HCT116 (cell line): ENCODE measurements at regions not wholly inside any gene's neighbourhood (a gene's known extent, or its start where the extent isn't known, plus 50 kb on each side); places are given as distances from the start of the nearest gene placed in this dataset.

ENCODE experiments used
- ATAC-seq: fragments of 200-7000 bp; cut with Tn5 transposase; 2 replicates; pipeline ENCODE4 v1.9.1; 2020; ENCODE audit warnings: mild to moderate bottlenecking, moderate library complexity
- BruUV-seq: library from RNA; stranded (reverse); fragments of 400-500 nt; replicated peaks from 2 replicates; lab custom pipeline; 2021; lab: Mats Ljungman, UMichigan
- CTCF ChIA-PET: fragments of 300-600 bp; sonication (Branson Sonifier 250); formaldehyde crosslinking; loops from one replicate; lab custom pipeline; 2021; ENCODE audit warnings: antibody characterized with exemption; lab: Charles Lee
- POLR2A ChIA-PET: fragments of 300-600, 350-600 bp; sonication (Branson Sonifier 250); formaldehyde crosslinking; loops from one replicate; lab custom pipeline; 2021; ENCODE audit warnings: antibody characterized with exemption; lab: Charles Lee
- RAD21 ChIA-PET, 2 experiments: fragments of 300-600 bp; sonication (Branson Sonifier 250); formaldehyde crosslinking; loops; one replicate each; lab custom pipeline; 2023; ENCODE audit warnings: low total read pairs in 2 of 2; ENCODE audit not compliant: uncharacterized antibody in 2 of 2, unreplicated experiment in 2 of 2, low non-redundant PET in 1 of 2; lab: Charles Lee
- DNase-seq: peaks from one replicate; pipeline ENCODE4 v3.0.0-alpha.2; 2010; ENCODE audit warnings: low read depth, low spot score
- H2AFZ ChIP-seq: fragments of 200-600 bp; shearing (Covaris generic), sonication (generic); 2 replicates; pipeline ENCODE4 v1.6.1; 2017; ENCODE audit warnings: low read depth, mixed run types, mixed read lengths, antibody characterized with exemption, low read length; ENCODE audit not compliant: poor library complexity, severe bottlenecking
- H3K27ac ChIP-seq: 2 replicates; pipeline ENCODE4 v1.5.1; 2012; ENCODE audit warnings: low read depth, low read length
- H3K27me3 ChIP-seq: fragments of 200-600 bp; sonication (generic); 2 replicates; pipeline ENCODE4 v1.6.1; 2016; ENCODE audit warnings: mixed run types, low read length, mixed read lengths; ENCODE audit not compliant: insufficient read depth
- H3K36me3 ChIP-seq, 2 experiments: fragments of 200-500 bp in 1 of 2; fragments of 200-600 bp in 1 of 2; sonication (Bioruptor generic) in 1 of 2; sonication (generic) in 1 of 2; 2 replicates each; pipeline versions ENCODE4 v1.5.1 to v1.6.1; 2014 to 2016; ENCODE audit warnings: low read length in 2 of 2, inconsistent platforms in 1 of 2, mixed read lengths in 1 of 2, mixed run types in 1 of 2; ENCODE audit not compliant: insufficient read depth in 2 of 2, control insufficient read depth in 1 of 2
- H3K4me1 ChIP-seq, 2 experiments: fragments of 200-600 bp in 1 of 2; sonication (generic) in 1 of 2; 2 replicates each; pipeline versions ENCODE4 v1.5.1 to v1.6.1; 2012 to 2017; ENCODE audit warnings: low read length in 2 of 2, inconsistent platforms in 1 of 2, mild to moderate bottlenecking in 1 of 2, mixed read lengths in 1 of 2, mixed run types in 1 of 2, moderate library complexity in 1 of 2; ENCODE audit not compliant: insufficient read depth in 2 of 2, control insufficient read depth in 1 of 2
- H3K4me2 ChIP-seq: fragments of 200-600 bp; sonication (generic); 2 replicates; pipeline ENCODE4 v1.6.1; 2017; ENCODE audit warnings: mixed run types, low read length, mixed read lengths
- H3K4me3 ChIP-seq, 2 experiments: fragments of 200-600 bp in 1 of 2; sonication (generic) in 1 of 2; replicated peaks in 1 of 2; 2 replicates each; pipeline ENCODE4 v1.5.1; 2011 to 2016; ENCODE audit warnings: low read length in 2 of 2, control low read depth in 1 of 2, low read depth in 1 of 2, mild to moderate bottlenecking in 1 of 2, mixed read lengths in 1 of 2, mixed run types in 1 of 2
- H3K79me2 ChIP-seq: fragments of 200-600 bp; sonication (generic); 2 replicates; pipeline ENCODE4 v1.6.1; 2017; ENCODE audit warnings: mild to moderate bottlenecking, mixed run types, low read length, moderate library complexity, mixed read lengths; ENCODE audit not compliant: insufficient read depth
- H3K9ac ChIP-seq: fragments of 200-600 bp; sonication (generic); 2 replicates; pipeline ENCODE4 v1.6.1; 2016; ENCODE audit warnings: low read length, mixed read lengths
- H3K9me2 ChIP-seq: fragments of 200-600 bp; sonication (generic), shearing (Covaris generic); 2 replicates; pipeline ENCODE4 v1.6.1; 2017; ENCODE audit warnings: mixed run types, mild to moderate bottlenecking, moderate library complexity; ENCODE audit not compliant: insufficient read depth
- H3K9me3 ChIP-seq, 2 experiments: fragments of 200-500 bp in 1 of 2; fragments of 200-600 bp in 1 of 2; sonication (Bioruptor generic) in 1 of 2; sonication (generic) in 1 of 2; 2 replicates each; pipeline ENCODE4 v1.6.1; 2014 to 2017; ENCODE audit warnings: low read length in 2 of 2, mixed read lengths in 2 of 2, inconsistent platforms in 1 of 2, low read depth in 1 of 2, mild to moderate bottlenecking in 1 of 2, mixed run types in 1 of 2, moderate library complexity in 1 of 2; ENCODE audit not compliant: control insufficient read depth in 1 of 2, insufficient read depth in 1 of 2
- H4K20me1 ChIP-seq: fragments of 200-600 bp; sonication (generic), shearing (Covaris generic); 2 replicates; pipeline ENCODE4 v1.6.1; 2017; ENCODE audit warnings: mixed run types, mild to moderate bottlenecking, moderate library complexity; ENCODE audit not compliant: insufficient read depth
- EZH2phosphoT487 ChIP-seq: fragments of 200-600 bp; IDR thresholded peaks from 2 replicates; pipeline ENCODE4 v1.6.1; 2018; ENCODE audit warnings: antibody characterized with exemption, borderline replicate concordance
- FOSL1 ChIP-seq: IDR thresholded peaks from 2 replicates; pipeline ENCODE4 v1.6.1; 2012; ENCODE audit warnings: low read depth
- JUND ChIP-seq: IDR thresholded peaks from 2 replicates; pipeline ENCODE4 v1.6.1; 2012
- RAD21 ChIP-seq: IDR thresholded peaks from 2 replicates; pipeline ENCODE4 v1.6.1; 2012; ENCODE audit warnings: low read depth, mild to moderate bottlenecking
- SIN3A ChIP-seq: IDR thresholded peaks from 2 replicates; pipeline ENCODE4 v1.6.1; 2012; ENCODE audit warnings: low read depth
- SRF ChIP-seq: IDR thresholded peaks from 2 replicates; pipeline ENCODE4 v1.6.1; 2012; ENCODE audit warnings: low read depth
- YY1 ChIP-seq: IDR thresholded peaks from 2 replicates; pipeline ENCODE4 v1.6.1; 2011; ENCODE audit warnings: low read length, low read depth, moderate library complexity, mild to moderate bottlenecking; ENCODE audit not compliant: insufficient replicate concordance; ENCODE audit errors: extremely low read depth
- intact Hi-C: fragments of 100-400 bp; cut with micrococcal nuclease; formaldehyde crosslinking; loops from 2 replicates; pipeline ENCODE4 v1.10.0; 2022
- TF ChIP-seq, protein P1 (sequence below): IDR thresholded peaks from 2 replicates; pipeline ENCODE4 v1.6.1; 2012
- TF ChIP-seq, protein P2 (sequence below): IDR thresholded peaks from 2 replicates; pipeline ENCODE4 v1.6.1; 2012; ENCODE audit warnings: low read depth

DNA sequence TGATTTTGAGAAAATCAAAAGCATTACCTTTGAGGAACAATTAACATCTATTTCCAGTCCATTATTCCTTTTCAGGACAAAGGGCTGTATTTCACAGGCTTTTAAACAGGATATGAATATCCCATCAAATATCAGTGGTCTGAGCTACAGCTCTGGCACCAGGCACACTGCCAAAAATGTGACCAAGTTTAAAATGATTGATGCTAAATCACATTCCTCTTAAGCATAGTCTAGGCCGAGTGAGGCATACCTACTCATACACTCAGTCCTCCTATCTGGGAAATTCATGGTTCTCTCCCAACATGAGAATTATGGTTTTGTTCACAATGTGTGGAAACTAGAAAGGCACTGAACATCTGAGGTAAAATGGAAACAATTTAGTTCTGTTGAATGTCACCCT is 683.5 kb downstream of the TUSC7 start:
- DNase-seq (no peak), ATAC-seq (no peak)
- no peaks in the 10 kb centered on the region for H3K27me3 ChIP-seq
- H3K9me3 ChIP-seq = no peaks in the 10 kb centered on the region; a peak in 1 of 4 replicates
- H2AFZ ChIP-seq = no peak overlapping the region
- POLR2A ChIA-PET = no interaction called here
- H3K9ac ChIP-seq = no peak overlapping the region
- no peak overlapping the region for H3K4me3 ChIP-seq
- BruUV-seq = no TSS peak
- no peak overlapping the region for H3K27ac ChIP-seq
- no peak overlapping the region for H3K4me2 ChIP-seq
- RAD21 ChIA-PET = no interaction called here
- H3K4me1 ChIP-seq = no peaks in the 10 kb centered on the region
- no peaks in the 10 kb centered on the region for H4K20me1 ChIP-seq
- intact Hi-C loops = no loop called here
- no peaks in the 10 kb centered on the region for H3K9me2 ChIP-seq
- TF ChIP-seq SIN3A (no peak), JUND (no peak), YY1 (no peak)
- TF ChIP-seq, all 23 proteins: peak for 0
- CTCF ChIA-PET = no interaction called here
- Histone ChIP-seq H3K36me3 (no peaks in the 10 kb centered on the region), H3K79me2 (no peaks in the 10 kb centered on the region)

DNA sequence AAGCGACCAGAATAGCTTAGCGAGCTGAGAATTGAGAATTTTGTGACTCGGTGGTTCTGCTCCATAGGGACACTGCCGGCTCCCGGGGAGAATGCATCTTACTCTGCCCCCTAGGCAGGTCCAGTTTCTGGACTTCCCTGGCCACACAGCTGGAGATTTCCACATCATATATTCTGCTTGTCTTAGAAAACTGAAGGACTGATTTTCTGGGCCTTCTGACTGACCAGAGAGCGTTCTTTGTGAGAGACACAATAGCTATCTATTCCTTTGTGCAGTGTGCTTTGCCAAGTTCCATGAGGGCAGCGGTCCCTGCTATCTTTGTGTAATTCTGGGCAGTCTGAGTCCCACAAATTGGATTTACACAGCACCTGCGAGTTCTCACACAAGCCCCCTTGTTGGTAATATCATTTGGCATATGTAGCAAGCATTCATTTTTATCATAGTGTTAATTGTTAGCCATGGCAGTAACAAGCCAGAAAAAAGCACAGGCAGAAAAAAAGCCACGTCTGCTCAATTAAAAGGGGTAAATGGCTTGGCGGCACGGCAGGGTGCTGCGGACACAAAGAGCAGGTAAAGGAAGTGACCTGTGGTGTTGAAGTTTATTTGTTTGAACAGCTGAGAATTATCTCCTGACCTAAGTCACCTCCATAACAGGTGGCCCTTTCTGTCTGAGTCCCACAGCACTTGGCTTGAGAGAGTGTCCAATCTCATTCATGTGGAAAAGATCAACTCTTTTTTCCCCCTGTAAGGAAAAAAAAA is 688.7 kb downstream of the TUSC7 start:
- Histone ChIP-seq H4K20me1 (no peaks in the 10 kb centered on the region), H3K27me3 (peaks cover 6% of the 10 kb centered on the region; the same call in 1 of the 2 replicates), H3K9me3 (no peaks in the 10 kb centered on the region; a peak in 1 of 4 replicates), H3K4me2 (no peak overlapping the region), H2AFZ (no peak overlapping the region), H3K9me2 (no peaks in the 10 kb centered on the region), H3K79me2 (no peaks in the 10 kb centered on the region), H3K4me1 (no peaks in the 10 kb centered on the region), H3K9ac (no peak overlapping the region), H3K27ac (no peak overlapping the region), H3K4me3 (no peak overlapping the region), H3K36me3 (no peaks in the 10 kb centered on the region)
- POLR2A ChIA-PET = no interaction called here
- DNase-seq = no peak
- intact Hi-C loops = no loop called here
- RAD21 ChIA-PET = no interaction called here
- no TSS peak for BruUV-seq
- no peak for TF ChIP-seq RAD21
- TF ChIP-seq SRF = no peak
- TF ChIP-seq, protein P1, sequence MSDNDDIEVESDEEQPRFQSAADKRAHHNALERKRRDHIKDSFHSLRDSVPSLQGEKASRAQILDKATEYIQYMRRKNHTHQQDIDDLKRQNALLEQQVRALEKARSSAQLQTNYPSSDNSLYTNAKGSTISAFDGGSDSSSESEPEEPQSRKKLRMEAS = no peak
- TF ChIP-seq FOSL1 = no peak
- TF ChIP-seq, protein P2, sequence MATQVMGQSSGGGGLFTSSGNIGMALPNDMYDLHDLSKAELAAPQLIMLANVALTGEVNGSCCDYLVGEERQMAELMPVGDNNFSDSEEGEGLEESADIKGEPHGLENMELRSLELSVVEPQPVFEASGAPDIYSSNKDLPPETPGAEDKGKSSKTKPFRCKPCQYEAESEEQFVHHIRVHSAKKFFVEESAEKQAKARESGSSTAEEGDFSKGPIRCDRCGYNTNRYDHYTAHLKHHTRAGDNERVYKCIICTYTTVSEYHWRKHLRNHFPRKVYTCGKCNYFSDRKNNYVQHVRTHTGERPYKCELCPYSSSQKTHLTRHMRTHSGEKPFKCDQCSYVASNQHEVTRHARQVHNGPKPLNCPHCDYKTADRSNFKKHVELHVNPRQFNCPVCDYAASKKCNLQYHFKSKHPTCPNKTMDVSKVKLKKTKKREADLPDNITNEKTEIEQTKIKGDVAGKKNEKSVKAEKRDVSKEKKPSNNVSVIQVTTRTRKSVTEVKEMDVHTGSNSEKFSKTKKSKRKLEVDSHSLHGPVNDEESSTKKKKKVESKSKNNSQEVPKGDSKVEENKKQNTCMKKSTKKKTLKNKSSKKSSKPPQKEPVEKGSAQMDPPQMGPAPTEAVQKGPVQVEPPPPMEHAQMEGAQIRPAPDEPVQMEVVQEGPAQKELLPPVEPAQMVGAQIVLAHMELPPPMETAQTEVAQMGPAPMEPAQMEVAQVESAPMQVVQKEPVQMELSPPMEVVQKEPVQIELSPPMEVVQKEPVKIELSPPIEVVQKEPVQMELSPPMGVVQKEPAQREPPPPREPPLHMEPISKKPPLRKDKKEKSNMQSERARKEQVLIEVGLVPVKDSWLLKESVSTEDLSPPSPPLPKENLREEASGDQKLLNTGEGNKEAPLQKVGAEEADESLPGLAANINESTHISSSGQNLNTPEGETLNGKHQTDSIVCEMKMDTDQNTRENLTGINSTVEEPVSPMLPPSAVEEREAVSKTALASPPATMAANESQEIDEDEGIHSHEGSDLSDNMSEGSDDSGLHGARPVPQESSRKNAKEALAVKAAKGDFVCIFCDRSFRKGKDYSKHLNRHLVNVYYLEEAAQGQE = no peak
- no peak for TF ChIP-seq EZH2phosphoT487
- no peak for ATAC-seq
- CTCF ChIA-PET = no interaction called here
